GM20000 (cell line): ENCODE measurements at regions not wholly inside any gene's neighbourhood (a gene's known extent, or its start where the extent isn't known, plus 50 kb on each side); places are given as distances from the start of the nearest gene placed in this dataset.

ENCODE experiments used
- DNase-seq: peaks from one replicate; pipeline ENCODE4 v3.0.0; 2012; ENCODE audit warnings: low spot score
- CTCF ChIP-seq: IDR thresholded peaks from 2 replicates; pipeline ENCODE4 v1.5.1; 2012; ENCODE audit warnings: mild to moderate bottlenecking, control low read depth; ENCODE audit errors: extremely low read depth, missing control alignments

DNA sequence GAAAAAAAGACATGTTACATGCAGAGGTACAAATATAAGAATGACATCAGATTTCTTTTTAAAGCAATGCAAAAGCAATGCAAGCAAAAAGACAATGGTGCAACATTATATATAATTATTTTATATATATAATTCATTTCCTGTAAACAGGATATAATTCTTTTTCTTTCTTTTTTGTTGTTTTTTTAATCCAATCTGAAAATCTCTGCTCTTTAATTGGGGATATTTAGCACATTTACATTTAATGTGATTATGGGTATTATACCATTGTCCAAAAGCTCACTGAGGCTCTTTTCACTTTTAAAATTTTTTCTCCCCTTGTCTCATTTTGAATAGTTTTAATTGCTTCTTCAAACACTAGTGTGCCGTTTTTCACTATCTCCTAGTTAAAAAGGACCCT is 148.9 kb downstream of the FGF18 start:
- no peak for TF ChIP-seq CTCF
- DNase-seq = no peak

DNA sequence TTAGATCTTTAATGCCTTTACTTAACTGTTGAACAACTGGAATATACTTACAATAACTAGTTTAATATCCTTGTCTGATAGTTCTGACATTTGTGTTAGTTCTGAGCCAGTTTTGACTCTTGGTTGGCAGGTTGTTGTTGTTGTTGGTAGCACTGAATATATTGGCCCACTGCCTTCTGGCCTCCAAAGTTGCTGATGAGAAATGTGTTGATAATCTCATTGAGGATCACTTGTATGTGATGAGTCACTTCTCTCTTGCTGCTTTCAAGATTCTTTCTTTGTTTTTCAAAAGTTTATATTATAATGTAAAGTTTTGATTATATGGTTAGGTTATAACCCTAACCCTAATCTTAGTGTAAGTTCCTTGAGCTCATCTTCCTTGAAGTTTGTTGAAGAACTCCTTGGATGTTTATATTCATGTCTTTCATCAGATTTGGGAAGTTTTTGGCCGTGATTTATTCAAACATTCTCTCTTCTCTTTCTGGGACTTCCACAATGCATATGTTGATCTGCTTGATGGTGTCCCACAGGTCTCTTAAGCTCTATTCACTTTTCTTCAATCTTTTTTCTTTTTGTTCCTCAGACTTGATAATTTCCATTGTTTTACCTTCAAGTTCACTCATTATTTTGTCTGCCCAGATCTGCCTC is 149.7 kb downstream of the FGF18 start:
- no peak for TF ChIP-seq CTCF
- no peak for DNase-seq

DNA sequence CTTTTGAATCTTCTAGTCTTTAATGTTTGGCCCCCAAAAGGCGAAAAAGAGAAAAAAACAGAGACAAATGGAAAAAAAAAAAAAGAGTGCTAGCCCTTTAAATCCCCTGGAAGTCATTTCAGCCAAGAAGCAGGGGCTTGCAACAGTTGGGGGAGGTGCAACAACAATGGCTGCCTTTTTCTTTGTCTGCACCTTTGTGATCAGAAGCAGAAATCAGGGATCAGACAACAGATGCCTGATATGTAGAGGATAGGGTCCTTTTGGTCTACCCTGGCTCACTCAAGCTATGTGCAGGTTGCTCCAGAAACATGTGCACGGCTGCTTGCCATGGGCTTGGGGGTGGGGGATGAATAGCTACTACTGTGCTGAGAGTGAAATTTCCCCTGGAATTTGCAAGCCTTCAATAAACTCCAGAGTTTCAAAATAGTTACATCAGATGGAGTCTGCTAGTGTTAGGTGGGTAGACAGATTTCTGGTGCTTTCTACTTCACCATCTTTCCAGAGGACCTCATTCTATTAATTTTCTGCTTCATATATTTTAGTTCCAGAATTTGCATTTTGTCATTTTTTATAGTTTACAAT is 150.9 kb downstream of the FGF18 start:
- TF ChIP-seq CTCF = no peak
- no peak for DNase-seq

DNA sequence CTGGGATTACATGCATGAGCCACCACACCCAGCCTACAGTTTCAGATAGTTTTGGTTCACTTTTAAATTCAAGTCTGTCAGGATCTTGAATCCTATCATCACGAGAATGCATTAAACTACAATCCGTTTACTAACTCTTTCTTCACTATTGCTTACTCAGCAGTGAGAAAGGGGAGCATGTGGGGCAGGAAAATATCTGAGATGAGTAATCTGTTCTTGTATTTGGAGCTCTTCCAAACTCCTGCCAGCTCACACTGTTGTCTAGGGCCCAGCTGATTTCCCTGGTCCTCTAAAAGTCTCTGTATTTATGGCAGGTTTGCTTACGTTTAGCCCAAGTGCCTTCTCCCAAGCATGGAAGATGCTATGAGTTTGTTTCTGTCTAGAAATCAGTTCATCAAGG is 152.2 kb downstream of the FGF18 start:
- no peak for DNase-seq

DNA sequence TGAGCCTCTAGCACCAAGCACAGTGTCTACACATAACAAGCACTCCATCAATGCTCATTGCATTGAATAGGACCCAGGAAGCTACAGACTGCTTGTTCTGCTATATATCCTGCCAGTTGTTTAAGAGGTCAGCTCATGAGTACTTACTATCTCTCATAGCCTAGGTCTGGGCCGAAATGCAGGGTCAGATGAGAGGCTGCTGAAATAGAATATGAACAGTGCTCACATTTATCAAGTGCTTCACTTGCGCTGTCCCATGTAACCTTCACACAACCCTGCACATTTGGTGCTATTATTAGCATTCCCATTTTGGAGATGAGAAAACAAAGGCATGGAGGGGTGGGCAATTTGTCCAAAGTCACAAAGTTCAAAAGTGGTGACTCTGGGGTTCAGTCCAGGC is 153.6 kb downstream of the FGF18 start:
- DNase-seq = no peak
- no peak for TF ChIP-seq CTCF

More for the DNA sequence above, 152.2 kb downstream of the FGF18 start:
- TF ChIP-seq CTCF = no peak

GRCh38 chr5:171573451-171574225 is 154.2 kb downstream of the FGF18 start:
- no peak for TF ChIP-seq CTCF
- DNase-seq = no peak

DNA sequence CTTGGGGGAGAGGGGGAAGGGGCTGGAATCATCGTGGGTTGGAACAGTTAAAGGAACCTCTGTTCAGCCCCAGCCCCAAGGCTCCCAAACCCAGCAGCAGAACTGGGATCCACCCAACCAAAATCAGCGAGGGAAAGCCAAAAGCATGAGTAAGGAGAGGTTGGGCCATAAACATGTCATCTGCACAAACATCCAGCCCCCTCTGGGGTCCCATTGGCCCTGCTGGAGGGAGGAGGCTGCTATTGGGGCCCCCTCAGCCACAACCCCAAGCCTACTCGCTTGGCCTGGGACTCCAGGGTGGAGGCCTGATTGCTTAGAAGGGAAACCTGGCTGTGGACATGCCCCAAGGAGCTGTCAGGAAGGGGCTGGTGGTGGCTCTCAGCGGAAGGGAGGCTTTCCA is 154.9 kb downstream of the FGF18 start:
- no peak for DNase-seq
- TF ChIP-seq CTCF = no peak
